ENCODE measurements at regions not wholly inside any gene's neighbourhood (a gene's known extent, or its start where the extent isn't known, plus 50 kb on each side); places are given as distances from the start of the nearest gene placed in this dataset.

DNA sequence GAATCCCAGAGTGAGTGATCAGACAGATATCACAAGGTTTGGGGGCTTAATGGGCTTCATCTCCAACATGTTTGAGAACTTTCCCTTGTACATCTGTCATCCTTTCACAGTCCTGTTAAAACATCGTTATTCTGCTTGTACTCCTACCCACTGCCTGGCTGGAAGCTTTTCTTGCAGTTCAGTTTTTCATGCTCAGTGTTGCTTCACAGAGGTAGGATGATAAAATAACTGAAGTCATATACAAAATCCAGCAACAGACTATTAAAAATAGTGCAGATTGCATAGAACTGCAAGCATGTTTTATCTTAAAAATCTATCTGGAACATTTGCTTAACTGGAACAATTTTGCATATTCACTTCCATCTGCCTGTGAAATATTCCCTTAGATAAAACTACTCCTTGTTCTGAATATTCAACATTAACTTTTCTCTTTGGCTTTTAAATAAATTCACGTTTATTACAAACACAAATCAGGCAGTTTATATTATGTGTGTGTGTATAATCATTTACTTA is 579.6 kb upstream of the IGFBP7 start:
- no peak for DNase-seq (ENCODE audit: low read depth)

DNA sequence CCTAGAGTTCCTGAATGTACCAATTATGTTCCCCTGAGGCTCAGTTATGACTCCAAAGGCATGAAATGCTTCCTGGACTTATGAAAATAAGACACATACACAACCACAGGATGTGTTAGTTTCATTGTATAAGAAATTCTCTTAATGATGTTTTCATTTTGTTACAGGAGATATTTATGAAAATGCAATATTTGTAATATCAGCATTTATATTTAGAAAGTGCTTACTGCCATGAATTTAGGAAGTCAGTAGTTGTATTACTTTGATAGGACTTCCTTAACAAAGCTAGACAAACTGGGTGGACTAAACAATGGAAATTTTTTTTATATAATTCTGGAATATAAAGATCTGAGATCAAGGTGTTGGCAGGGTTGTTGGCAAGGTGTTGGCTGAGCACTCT is 572.1 kb upstream of the IGFBP7 start:
- DNase-seq (ENCODE audit: low read depth), result no peak

DNA sequence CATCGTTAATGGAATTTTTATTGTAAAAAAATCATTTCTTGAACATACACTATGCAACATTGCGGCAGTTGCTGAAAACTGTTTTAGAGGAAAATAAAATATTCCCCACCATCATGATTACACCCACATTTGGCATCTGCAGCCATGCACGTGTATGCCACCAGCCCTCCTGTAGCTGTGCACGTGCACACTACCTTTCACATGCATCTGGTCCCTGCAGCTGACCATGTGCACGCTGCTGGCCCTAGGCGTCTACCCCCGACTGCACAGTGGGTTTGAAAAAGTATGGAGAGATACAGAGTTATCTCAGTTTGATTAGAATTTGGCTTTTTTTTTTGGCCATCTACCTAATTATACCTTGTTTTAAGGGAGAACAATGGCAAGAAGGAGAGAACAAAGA is 569.8 kb upstream of the IGFBP7 start:
- DNase-seq (ENCODE audit: low read depth), result no peak

DNA sequence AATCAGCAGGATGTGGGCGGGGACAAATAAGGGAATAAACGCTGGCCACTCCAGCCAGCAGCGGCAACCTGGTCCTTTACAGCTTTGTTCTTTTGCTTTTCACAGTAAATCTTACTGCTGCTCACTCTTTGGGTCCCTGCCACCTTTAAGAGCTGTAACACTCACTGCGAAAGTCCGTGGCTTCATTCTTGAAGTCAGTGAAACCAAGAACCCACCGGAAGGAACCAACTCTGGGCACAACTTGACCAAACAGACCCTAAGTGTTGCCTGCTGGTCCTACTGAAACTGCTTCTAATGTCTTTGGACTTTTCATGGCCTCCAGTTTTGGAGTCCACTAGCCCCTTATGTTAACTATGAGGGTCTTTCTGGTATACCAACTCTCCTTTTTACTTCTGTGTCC is 566.2 kb upstream of the IGFBP7 start:
- DNase-seq (ENCODE audit: low read depth), result no peak

DNA sequence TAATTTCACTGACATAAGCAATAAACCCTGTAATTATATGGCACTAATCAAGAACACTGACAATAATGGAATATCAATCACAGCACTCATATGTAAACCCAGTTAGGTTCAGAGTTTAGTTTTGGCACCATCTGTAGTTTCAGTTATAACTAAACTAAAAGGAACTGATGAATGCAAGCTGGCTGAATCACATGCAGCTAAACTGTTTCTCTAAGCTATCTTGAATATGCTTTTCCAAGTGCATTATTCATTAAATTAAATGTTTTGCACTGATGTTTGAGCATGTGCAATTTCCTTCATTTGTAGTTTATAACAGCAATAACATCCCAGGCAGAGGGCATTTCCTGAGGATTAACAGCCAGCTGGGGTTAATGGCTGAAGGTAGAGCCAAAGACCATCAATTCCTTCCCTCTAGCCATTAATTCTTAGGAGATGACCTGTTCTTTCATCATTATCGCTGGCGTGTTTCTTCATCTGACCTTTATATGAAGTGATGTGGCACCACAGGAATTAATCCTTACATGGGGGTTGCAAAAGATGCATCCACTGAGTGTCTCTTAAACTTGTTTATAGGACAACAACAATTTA is 562.8 kb upstream of the IGFBP7 start:
- DNase-seq (ENCODE audit: low read depth), result no peak

DNA sequence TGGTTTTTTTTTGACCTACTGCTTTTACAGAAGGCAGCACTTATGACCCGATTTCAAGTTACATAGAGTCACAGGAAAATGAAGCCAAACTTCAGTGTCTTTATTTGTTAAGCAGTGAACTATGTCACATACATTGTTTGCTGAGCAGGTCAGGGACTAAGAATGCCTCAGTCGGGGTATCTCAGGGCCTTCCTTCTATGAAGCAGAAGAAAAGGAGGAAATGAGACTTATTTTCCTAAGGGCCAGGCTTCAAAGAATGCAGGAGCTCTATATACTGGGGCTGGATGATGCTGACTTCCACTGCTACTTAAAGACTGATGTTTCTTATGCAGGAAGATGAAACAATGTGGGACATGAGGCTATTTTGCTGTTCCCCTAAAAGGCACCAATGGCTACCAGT is 558.4 kb upstream of the IGFBP7 start:
- DNase-seq (ENCODE audit: low read depth), result no peak

DNA sequence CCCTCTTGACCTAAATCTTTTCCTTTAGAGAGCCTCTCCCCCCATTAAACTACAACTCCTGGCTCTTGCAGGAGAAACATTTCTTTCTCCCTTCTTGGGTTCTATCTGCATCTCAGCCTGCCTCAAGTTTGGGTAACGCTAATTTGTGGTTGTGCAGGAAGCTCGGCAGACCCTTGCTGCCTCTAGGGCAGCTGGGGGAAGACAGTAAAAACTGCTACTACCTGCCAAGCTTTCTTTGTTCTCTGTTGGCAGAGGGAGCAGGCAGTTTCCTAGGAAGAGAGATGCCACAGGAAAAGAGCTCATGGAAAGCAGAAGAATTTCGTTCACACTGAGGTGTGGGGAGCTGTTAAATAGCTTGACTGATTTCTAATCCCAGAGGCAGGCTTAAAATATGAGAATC is 555.6 kb upstream of the IGFBP7 start:
- DNase-seq (ENCODE audit: low read depth), result no peak

DNA sequence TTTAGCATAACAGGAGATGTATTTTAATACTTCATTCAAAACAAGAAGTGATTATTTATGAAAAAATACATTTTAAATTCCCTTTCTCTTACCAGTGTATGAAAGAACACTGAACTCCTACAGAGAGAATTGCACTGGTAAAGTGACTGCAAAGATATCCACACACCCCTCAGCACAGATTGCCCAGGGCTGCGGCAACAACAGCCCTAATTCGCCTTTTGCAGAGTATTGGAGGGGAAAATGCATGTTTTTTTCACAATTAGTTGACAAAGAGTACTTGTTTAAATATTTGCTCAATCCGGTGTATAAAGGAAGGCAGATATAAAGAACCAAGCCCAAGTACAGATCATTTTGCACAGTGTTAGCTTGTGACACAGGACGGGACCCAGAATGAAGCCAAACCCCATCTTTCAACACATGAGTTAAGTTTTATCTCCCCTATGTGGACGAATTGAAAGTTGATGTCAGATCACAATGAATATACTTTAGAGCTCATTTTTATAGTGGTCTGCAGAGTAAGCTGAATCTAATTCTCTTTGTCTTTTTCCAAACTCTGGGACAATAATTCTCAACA is 551.4 kb upstream of the IGFBP7 start:
- DNase-seq (ENCODE audit: low read depth), result no peak

DNA sequence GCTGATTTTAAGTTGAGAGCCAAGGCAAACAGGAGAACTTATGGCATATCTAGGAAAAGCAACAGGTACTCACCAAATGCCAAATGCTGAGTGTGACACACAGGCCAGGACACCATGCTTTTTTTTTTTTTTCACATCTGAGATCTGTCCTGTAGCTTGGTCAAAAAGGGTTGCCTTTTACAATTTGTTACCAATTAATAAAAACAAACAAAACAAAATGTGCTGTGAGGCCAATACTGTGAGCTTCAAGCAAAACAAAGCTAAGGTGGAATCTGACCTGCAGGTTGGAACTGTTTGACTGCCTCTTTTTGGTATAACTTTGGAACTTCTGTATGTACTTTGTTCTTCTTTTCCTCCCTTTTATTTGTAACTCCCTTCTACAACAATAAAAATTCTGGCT is 548.5 kb upstream of the IGFBP7 start:
- no peak for DNase-seq (ENCODE audit: low read depth)

DNA sequence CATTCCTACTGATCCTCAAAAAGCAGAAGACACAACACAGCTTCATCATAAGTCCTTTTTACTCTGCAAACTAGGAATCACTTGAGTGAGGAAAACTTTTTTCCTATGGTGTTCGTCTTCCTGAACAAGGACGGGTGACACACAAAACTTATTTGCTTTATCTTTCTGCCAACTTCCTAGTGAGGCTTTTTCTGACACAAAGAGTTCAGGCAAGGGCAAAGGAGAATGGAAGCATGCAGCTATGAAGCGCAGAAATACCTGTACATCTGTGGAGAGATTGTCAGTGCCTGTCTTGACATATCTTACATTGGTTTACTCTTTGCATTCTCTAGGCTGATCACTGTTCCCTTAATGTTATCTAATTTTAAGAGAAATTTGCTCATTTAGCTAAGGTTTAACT is 548.0 kb upstream of the IGFBP7 start:
- no peak for DNase-seq (ENCODE audit: low read depth)

DNA sequence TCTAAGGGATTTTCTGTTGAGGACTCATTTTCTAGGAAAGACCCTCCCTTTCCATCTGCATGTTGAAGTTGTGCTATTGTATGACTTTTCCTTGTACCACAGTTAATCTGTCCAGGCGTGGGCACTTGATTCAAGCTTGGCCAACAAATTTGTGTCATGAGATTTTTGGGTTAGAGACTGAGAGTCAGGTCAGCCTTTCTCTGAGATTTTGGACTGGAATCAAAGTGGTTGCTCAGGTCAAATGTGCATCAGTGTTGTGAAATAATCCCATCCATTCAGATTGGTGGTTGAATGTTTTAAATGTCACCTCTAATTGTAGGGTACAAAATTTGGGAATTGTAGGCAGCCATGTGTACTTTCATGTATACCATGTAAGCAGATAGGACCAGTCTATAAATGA is 545.2 kb upstream of the IGFBP7 start:
- no peak for DNase-seq (ENCODE audit: low read depth)

DNA sequence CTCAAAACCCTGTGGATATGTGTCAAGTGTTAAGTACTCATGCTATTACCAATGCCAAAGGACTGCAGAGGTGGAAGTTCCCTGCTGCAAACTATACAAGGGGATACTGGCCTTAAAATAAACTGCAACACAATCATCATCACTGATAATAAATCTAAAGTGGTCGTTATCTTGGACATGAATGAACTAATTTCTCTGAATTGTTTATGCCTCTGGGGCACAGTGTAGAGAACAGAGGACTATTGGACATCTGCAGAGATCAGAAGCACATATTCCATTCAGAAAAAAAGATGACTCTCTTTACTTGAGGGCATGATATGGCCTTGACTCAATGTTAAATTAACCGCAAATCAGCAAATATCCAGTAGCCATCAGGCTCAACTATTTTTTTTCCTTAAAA is 542.6 kb upstream of the IGFBP7 start:
- DNase-seq (ENCODE audit: low read depth), result no peak

DNA sequence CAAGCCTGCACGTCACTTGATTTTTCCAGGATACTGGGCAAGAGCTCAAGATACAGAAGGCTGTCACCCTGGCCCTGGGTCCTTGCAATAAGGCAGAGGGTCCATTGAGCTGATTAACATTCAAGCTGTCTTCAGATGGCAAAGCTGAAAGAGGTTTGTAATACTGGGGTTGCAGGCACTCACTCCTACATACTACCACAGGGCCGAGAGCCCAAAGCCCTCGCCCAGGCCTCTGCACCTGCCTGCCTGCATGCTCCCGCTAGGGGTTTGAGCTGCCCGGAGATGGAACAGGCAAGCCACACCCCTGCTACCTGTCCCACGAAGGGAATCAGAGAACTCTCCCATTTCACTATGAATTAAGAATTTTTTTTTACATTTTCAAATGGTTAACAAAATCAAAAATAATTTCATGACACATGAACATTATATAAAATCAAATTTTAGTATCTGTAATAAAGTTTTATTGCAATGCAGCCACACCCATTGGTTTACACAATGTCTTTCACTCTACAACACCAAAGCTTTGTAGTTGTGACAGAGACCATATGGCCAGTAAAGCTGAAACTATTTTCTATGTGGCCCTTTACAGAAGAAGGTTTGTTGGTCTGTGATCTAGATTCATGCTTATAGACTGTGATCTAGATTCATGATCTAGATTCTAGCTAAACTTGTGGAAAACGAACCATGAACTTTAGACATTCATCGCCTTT is 530.4 kb upstream of the IGFBP7 start:
- no peak for DNase-seq (ENCODE audit: low read depth)

DNA sequence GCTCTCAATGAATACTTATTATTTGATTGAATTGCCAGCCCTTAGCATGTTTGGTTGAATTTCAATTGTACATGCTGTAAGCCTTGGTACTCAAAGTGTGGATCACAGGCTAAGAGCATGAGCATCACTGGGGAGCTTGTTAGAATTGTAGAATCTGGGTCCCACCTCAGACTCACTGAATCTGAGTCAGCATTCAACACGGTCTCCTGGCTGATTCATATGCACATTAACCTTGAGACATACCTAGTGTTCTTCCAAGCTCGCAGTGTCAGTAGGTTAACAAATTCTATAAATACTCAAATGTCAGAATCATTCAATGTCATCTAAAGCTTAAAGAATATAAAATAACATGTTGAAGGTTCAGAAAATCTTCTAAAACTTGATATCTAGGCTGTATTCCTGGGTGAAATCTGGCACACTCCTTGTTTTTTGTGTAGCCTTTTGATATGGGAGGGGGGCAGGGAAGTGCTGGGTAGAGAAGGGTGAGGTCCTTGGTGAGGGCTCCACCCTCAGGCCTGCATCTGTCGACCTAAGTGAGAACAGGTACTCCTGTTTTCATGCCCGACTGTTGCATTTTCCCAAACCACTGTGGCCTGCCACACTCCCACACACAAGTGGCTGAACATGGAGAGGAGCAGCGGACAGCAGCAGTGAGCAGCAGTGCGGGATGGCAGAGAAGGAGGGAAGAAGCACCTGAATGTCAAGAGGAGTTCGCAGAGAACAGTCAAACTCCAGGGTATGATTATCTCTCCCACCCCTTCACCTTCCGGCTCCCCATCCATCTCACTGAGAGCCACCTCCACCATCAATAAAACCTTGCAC is 529.6 kb upstream of the IGFBP7 start:
- DNase-seq (ENCODE audit: low read depth), result no peak

DNA sequence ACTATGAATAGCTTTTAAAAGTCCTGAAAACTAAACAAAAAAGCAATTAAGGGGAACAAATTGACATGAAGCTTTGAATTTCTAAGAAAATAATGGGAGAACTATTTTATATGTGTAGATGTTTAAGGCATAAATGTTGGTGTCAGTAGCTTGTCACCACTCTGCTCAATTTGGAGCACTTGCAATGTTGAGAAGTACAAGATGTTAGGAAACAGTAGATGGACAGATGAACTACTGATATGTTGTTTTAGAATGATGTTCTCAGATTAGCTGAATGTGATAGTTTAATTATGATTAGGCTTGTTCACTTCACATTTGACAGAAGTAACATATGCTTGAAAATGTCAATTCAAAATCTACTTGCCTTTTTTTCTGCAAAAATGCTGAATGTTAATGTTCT is 525.7 kb upstream of the IGFBP7 start:
- DNase-seq (ENCODE audit: low read depth), result no peak

DNA sequence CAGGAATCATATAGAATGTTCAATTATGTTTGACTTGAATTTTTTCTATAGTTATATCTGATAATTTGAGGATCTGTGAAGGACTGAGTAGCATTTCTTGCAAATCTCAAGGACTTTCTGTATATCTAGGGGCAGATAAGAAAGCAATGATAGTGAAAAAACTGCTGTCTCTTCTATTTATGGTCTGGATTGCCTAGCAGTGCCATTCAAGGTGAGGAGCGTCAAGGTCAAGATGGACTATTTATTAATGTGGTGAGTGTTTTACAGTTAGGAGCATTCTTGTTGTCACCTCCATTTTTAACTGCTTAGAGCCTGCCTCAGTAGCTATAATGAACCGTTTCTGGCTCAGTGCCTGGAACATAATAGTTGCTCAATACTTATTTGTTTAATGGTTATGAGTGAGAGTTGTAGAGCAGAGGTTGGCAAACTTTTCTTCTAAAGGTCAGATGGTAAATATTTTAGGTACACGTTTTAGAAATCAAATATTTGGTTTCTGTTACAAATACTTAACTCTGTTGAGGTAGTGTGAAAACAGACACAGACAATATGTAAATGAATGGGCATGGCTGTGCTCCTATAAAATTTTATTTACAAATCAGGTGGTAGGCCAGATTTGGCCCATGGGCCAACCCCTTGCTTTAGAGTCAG is 523.2 kb upstream of the IGFBP7 start:
- no peak for DNase-seq (ENCODE audit: low read depth)

DNA sequence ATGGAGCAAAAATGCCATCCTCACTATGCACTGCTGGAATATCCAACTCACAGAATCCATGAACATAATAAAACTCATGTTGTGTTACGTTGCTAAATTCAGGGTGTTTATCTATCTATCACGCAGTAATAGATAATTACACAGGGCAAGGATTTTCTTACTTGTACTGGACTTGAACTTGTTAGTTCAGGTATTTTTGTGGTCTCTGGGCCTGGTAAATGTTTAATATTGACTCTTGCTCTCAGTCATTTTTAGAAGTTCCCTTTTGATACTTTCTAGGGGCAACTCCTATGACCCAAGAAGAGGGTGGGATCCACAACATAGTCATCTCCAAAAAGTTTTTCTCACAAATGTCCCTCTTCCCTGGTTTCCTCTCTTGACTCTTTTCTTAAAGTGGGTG is 522.4 kb upstream of the IGFBP7 start:
- DNase-seq (ENCODE audit: low read depth), result no peak

DNA sequence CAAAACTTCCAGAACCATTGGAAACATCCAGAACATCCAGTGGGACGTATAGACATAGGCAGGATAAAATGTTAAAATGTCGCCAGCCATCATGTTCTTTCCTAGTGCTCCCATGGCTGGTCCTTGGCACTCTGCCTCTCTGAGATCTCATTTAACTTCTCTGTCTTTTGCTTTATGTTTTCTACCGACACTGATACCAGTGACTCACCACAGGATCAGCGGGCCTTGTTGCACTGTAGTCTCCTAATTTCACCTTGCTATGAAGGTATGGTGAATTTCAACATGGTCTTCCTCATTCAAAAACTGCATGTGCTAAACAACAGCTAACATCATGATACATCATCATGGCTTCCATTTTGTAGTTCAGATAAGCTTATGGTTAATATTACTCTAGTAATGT is 521.0 kb upstream of the IGFBP7 start:
- no peak for DNase-seq (ENCODE audit: low read depth)

DNA sequence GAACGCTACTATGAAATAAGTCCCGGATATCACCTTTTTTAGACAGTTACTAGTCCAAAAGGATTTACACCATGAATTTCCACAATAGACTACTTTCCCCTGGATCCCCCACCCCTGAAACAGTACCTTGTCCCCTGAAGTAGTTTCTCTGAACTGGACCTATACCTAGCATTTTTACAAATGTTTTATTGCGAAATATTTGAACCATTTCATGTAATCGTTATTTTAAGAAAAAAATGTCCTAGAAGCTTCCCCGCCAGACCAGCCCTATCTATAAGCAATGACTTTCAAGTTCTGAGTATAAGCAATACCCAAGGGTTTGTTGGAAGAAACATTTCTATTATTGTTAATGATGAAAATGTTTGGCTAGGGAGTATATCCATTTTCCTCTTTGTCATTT is 517.8 kb upstream of the IGFBP7 start:
- DNase-seq (ENCODE audit: low read depth), result no peak

DNA sequence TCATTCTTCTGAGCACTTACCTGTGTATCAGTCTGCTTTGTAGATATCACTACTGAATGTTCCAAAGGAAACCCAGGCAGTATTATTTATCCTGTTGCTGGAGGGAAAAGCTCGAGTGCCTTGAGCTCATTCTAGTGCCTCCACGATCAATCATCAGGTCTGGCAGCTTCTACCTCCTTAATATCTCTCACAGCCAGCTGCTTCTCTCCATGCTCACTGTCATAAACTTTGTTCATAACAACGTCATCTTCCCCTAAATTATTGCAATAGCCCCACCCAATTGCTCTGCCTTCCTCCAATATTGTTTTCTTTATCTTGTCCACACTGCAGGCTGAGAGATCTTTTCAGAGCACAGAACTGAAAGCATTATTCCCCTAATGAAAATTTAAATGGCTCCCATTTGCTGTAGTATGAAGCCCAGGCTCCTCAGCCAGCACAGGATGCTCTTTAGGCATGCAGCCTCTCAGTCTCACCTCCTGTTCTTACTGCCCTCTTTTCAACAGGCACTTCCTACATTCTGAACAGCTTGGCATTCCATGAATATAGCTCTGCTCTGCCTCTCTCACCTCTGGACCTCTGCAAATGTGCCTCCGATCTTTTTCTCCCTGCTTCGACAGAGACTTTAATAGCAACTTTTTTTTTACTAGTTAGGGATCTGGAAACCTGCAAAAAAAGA is 504.2 kb upstream of the IGFBP7 start:
- DNase-seq (ENCODE audit: low read depth), result no peak

DNA sequence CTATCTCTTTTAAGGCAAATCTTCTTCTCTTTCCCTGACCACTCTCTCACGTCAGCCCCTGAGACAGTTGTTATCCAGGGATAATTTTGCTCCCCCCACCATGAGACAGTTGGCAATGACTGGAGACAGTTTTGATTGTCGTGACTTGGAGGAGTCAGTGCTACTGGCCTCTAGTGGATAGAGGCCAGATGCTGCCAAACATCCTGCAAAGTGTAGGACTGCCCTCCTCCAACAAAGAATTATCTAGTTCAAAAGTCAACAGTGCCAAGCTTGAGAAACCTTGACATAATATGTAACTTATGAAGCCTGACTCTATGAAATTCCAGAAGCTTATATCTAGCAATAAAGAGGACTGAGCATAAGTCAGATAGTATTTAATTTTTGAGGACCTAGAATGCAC is 502.1 kb upstream of the IGFBP7 start:
- no peak for DNase-seq (ENCODE audit: low read depth)
